ENCODE measurements at regions not wholly inside any gene's neighbourhood (a gene's known extent, or its start where the extent isn't known, plus 50 kb on each side); places are given as distances from the start of the nearest gene placed in this dataset.

GRCh38 chr13:53123536-53123935 lies 94.9 kb downstream of the OLFM4 start:
- Histone ChIP-seq H3K9me3 (replicated peaks in 1 of 11) (no peaks in the 10 kb centered on the region), H3K27ac (no peak overlapping the region), H3K27me3 (no peaks in the 10 kb centered on the region), H3K4me2 (no peak overlapping the region), H3K36me3 (no peaks in the 10 kb centered on the region), H3K4me3 (no peak overlapping the region), H3K4me1 (no peaks in the 10 kb centered on the region), H4K20me1 (no peaks in the 10 kb centered on the region), H3K9ac (no peak overlapping the region)
- no peak for TF ChIP-seq Cebpa-rat (IDR thresholded peaks at IDR 0.05)

- Histone ChIP-seq H3K4me3 (no peak overlapping the region), H3K4me1 (no peaks in the 10 kb centered on the region), H3K36me3 (no peaks in the 10 kb centered on the region), H3K9me3 (replicated peaks in 1 of 11) (no peaks in the 10 kb centered on the region), H4K20me1 (no peaks in the 10 kb centered on the region), H3K27me3 (no peaks in the 10 kb centered on the region), H3K9ac (no peak overlapping the region), H3K4me2 (no peak overlapping the region), H3K27ac (no peak overlapping the region)
- no peak for TF ChIP-seq Cebpa-rat (IDR thresholded peaks at IDR 0.05)
Observed at GRCh38 chr13:53124623-53125022, 96.0 kb downstream of the OLFM4 start.

- Histone ChIP-seq H3K4me3 (no peak overlapping the region), H3K4me1 (no peaks in the 10 kb centered on the region), H3K36me3 (no peaks in the 10 kb centered on the region), H3K4me2 (no peak overlapping the region), H3K9ac (no peak overlapping the region), H3K9me3 (replicated peaks in 1 of 11) (no peaks in the 10 kb centered on the region), H4K20me1 (no peaks in the 10 kb centered on the region), H3K27me3 (no peaks in the 10 kb centered on the region), H3K27ac (no peak overlapping the region)
- TF ChIP-seq Cebpa-rat (IDR thresholded peaks at IDR 0.05) = no peak
Observed at GRCh38 chr13:53126841-53127245, 98.2 kb downstream of the OLFM4 start.

GRCh38 chr13:53127373-53127772 lies 98.8 kb downstream of the OLFM4 start:
- Histone ChIP-seq H3K4me1 (no peaks in the 10 kb centered on the region), H3K9ac (no peak overlapping the region), H3K36me3 (no peaks in the 10 kb centered on the region), H3K4me3 (no peak overlapping the region), H3K4me2 (no peak overlapping the region), H3K9me3 (replicated peaks in 1 of 11) (no peaks in the 10 kb centered on the region), H4K20me1 (no peaks in the 10 kb centered on the region), H3K27me3 (no peaks in the 10 kb centered on the region), H3K27ac (no peak overlapping the region)
- TF ChIP-seq Cebpa-rat (IDR thresholded peaks at IDR 0.05) = no peak

GRCh38 chr13:53129864-53130393 lies 101.3 kb downstream of the OLFM4 start:
- no peaks in the 10 kb centered on the region for H3K4me1 ChIP-seq
- H3K9ac ChIP-seq = no peak overlapping the region
- H3K4me2 ChIP-seq = no peak overlapping the region
- no peaks in the 10 kb centered on the region for H3K27me3 ChIP-seq
- no peak for TF ChIP-seq Cebpa-rat (IDR thresholded peaks at IDR 0.05)
- H3K27ac ChIP-seq = no peak overlapping the region
- H4K20me1 ChIP-seq = no peaks in the 10 kb centered on the region
- no peaks in the 10 kb centered on the region for H3K9me3 ChIP-seq (replicated peaks in 1 of 11)
- H3K4me3 ChIP-seq = no peak overlapping the region
- no peaks in the 10 kb centered on the region for H3K36me3 ChIP-seq

- Histone ChIP-seq H3K9ac (no peak overlapping the region), H3K4me3 (no peak overlapping the region), H3K27ac (no peak overlapping the region), H3K27me3 (no peaks in the 10 kb centered on the region), H3K4me2 (no peak overlapping the region), H3K4me1 (no peaks in the 10 kb centered on the region), H3K36me3 (no peaks in the 10 kb centered on the region), H3K9me3 (replicated peaks in 1 of 11) (no peaks in the 10 kb centered on the region), H4K20me1 (no peaks in the 10 kb centered on the region)
- no peak for TF ChIP-seq Cebpa-rat (IDR thresholded peaks at IDR 0.05)
Observed at GRCh38 chr13:53131361-53131760, 102.7 kb downstream of the OLFM4 start.

- no peak for TF ChIP-seq Cebpa-rat (IDR thresholded peaks at IDR 0.05)
- Histone ChIP-seq H4K20me1 (no peaks in the 10 kb centered on the region), H3K9me3 (replicated peaks in 1 of 11) (no peaks in the 10 kb centered on the region), H3K36me3 (no peaks in the 10 kb centered on the region), H3K4me1 (no peaks in the 10 kb centered on the region), H3K4me2 (no peak overlapping the region), H3K9ac (no peak overlapping the region), H3K4me3 (no peak overlapping the region), H3K27me3 (no peaks in the 10 kb centered on the region), H3K27ac (no peak overlapping the region)
Observed at GRCh38 chr13:53135301-53135700, 106.7 kb downstream of the OLFM4 start.

GRCh38 chr13:53136554-53137215 lies 108.1 kb downstream of the OLFM4 start:
- Histone ChIP-seq H3K9me3 (replicated peaks in 1 of 11) (no peaks in the 10 kb centered on the region), H3K4me2 (no peak overlapping the region), H3K9ac (no peak overlapping the region), H3K4me3 (no peak overlapping the region), H4K20me1 (no peaks in the 10 kb centered on the region), H3K36me3 (no peaks in the 10 kb centered on the region), H3K27me3 (no peaks in the 10 kb centered on the region), H3K27ac (no peak overlapping the region), H3K4me1 (no peaks in the 10 kb centered on the region)
- no peak for TF ChIP-seq Cebpa-rat (IDR thresholded peaks at IDR 0.05)

- TF ChIP-seq Cebpa-rat (IDR thresholded peaks at IDR 0.05) = no peak
- no peaks in the 10 kb centered on the region for H3K27me3 ChIP-seq
- H3K36me3 ChIP-seq = no peaks in the 10 kb centered on the region
- no peak overlapping the region for H3K9ac ChIP-seq
- no peaks in the 10 kb centered on the region for H3K4me1 ChIP-seq
- no peaks in the 10 kb centered on the region for H4K20me1 ChIP-seq
- no peak overlapping the region for H3K4me3 ChIP-seq
- no peaks in the 10 kb centered on the region for H3K9me3 ChIP-seq (replicated peaks in 1 of 11)
- H3K4me2 ChIP-seq = no peak overlapping the region
- no peak overlapping the region for H3K27ac ChIP-seq
Observed at GRCh38 chr13:53137779-53138178, 109.2 kb downstream of the OLFM4 start.

GRCh38 chr13:53138376-53139036 lies 109.9 kb downstream of the OLFM4 start:
- H3K4me1 ChIP-seq = no peaks in the 10 kb centered on the region
- TF ChIP-seq Cebpa-rat (IDR thresholded peaks at IDR 0.05) = no peak
- no peak overlapping the region for H3K4me2 ChIP-seq
- H3K27me3 ChIP-seq = no peaks in the 10 kb centered on the region
- no peaks in the 10 kb centered on the region for H3K9me3 ChIP-seq (replicated peaks in 1 of 11)
- H3K9ac ChIP-seq = no peak overlapping the region
- no peak overlapping the region for H3K27ac ChIP-seq
- H3K36me3 ChIP-seq = no peaks in the 10 kb centered on the region
- H3K4me3 ChIP-seq = no peak overlapping the region
- H4K20me1 ChIP-seq = no peaks in the 10 kb centered on the region

Measured in BLaER1 treated with 17β-estradiol and CSF1 and Interleukin-3, amounts not matched to agents 10 nM and 100 nM (cell line).